Thyroid gland (tissue), 4 donors: ENCODE measurements at regions not wholly inside any gene's neighbourhood (a gene's known extent, or its start where the extent isn't known, plus 50 kb on each side); places are given as distances from the start of the nearest gene placed in this dataset.
"Not testable (repeated sequence)": the region's sequence is repeated elsewhere in the genome, so short reads cannot be mapped to it uniquely, and the experiment has no call there.

Source experiments
- CTCF ChIP-seq, 6 experiments: fragments of 200-600 bp in 3 of 6; fragments of 450-650 bp in 3 of 6; sonication (generic) in 3 of 6; IDR thresholded peaks; one replicate each; pipeline ENCODE4 v1.5.1; 2016 to 2019; ENCODE audit warnings: antibody characterized with exemption in 6 of 6, mild to moderate bottlenecking in 2 of 6, inconsistent platforms in 1 of 6, moderate library complexity in 1 of 6
- POLR2A ChIP-seq, 2 donors: fragments of 450-650 bp; IDR thresholded peaks; one replicate each; pipeline ENCODE4 v1.6.1; 2017; ENCODE audit warnings: antibody characterized with exemption in 2 of 2, mild to moderate bottlenecking in 2 of 2, moderate library complexity in 1 of 2

GRCh38 chr2:89968567-89968966 is 1277.1 kb downstream of the RPIA start:
- not testable (repeated sequence) for TF ChIP-seq CTCF, POLR2A (IDR thresholded peaks at IDR 0.05)
